B cell (primary cell): ENCODE measurements at regions not wholly inside any gene's neighbourhood (a gene's known extent, or its start where the extent isn't known, plus 50 kb on each side); places are given as distances from the start of the nearest gene placed in this dataset.

Experiments used
- ATAC-seq: fragments of 200-7000 bp; cut with Tn5 transposase; one replicate; pipeline ENCODE4 v1.10.0; 2021; ENCODE audit warnings: low read depth, mild to moderate bottlenecking, moderate number of reproducible peaks, moderate library complexity
- CTCF ChIA-PET: fragments of 350-600 bp; sonication (Branson Sonifier 250); formaldehyde crosslinking; loops from one replicate; lab custom pipeline; 2021; ENCODE audit warnings: antibody characterized with exemption, inconsistent platforms; lab: Charles Lee
- POLR2A ChIA-PET: fragments of 350-600 bp; sonication (Branson Sonifier 250); formaldehyde crosslinking; loops from one replicate; lab custom pipeline; 2021; ENCODE audit warnings: antibody characterized with exemption; lab: Charles Lee
- DNase-seq: peaks from one replicate; pipeline ENCODE4 v3.0.0; 2013
- H2AFZ ChIP-seq: 2 replicates; pipeline ENCODE4 v1.6.1; 2012; ENCODE audit warnings: mild to moderate bottlenecking, low read depth, low read length; ENCODE audit not compliant: insufficient read depth, poor library complexity, severe bottlenecking
- H3K27ac ChIP-seq, 2 donors: 1 replicate in 1 of 2; 2 replicates in 1 of 2; pipeline ENCODE4 v1.5.1; 2012 to 2013; ENCODE audit warnings: low read length in 2 of 2, mild to moderate bottlenecking in 2 of 2, moderate library complexity in 1 of 2
- H3K27me3 ChIP-seq, 4 experiments: fragments of 200-600 bp in 1 of 4; sonication (generic) in 1 of 4; replicated peaks in 1 of 4; 1 replicate in 2 of 4; 2 replicates in 2 of 4; pipeline versions ENCODE4 v1.6.1 to v1.7.0; 2013 to 2016; ENCODE audit warnings: low read length in 3 of 4, mild to moderate bottlenecking in 2 of 4, mixed read lengths in 1 of 4, moderate library complexity in 1 of 4; ENCODE audit not compliant: insufficient read depth in 4 of 4, control insufficient read depth in 3 of 4; ENCODE audit errors: control extremely low read depth in 1 of 4
- H3K36me3 ChIP-seq, 2 experiments: replicated peaks in 1 of 2; 1 replicate in 1 of 2; 2 replicates in 1 of 2; pipeline versions ENCODE4 v1.6.1 to v1.7.1; 2013; ENCODE audit warnings: low read length in 1 of 2; ENCODE audit not compliant: insufficient read depth in 2 of 2, control insufficient read depth in 1 of 2; ENCODE audit errors: control extremely low read depth in 1 of 2, extremely low read depth in 1 of 2
- H3K4me1 ChIP-seq, 2 donors: fragments of 200-600 bp in 1 of 2; sonication (generic) in 1 of 2; 1 replicate in 1 of 2; 2 replicates in 1 of 2; pipeline versions ENCODE4 v1.5.1 to v1.6.1; 2013 to 2017; ENCODE audit warnings: low read length in 2 of 2; ENCODE audit not compliant: control insufficient read depth in 2 of 2, insufficient read depth in 2 of 2
- H3K4me2 ChIP-seq: replicated peaks from 2 replicates; pipeline ENCODE3; 2012; ENCODE audit warnings: mild to moderate bottlenecking, low read depth, low read length; ENCODE audit not compliant: poor library complexity, severe bottlenecking
- H3K4me3 ChIP-seq, 5 experiments: fragments of 200-600 bp in 1 of 5; sonication (generic) in 1 of 5; 1 replicate in 3 of 5; 2 replicates in 2 of 5; pipeline versions ENCODE4 v1.5.1 to v1.7.0; 2011 to 2016; ENCODE audit warnings: low read length in 4 of 5, mild to moderate bottlenecking in 4 of 5, low read depth in 2 of 5, control low read depth in 1 of 5, moderate library complexity in 1 of 5; ENCODE audit not compliant: insufficient read depth in 1 of 5; ENCODE audit errors: control extremely low read depth in 1 of 5, extremely low read depth in 1 of 5
- H3K79me2 ChIP-seq: fragments of 200-600 bp; sonication (generic); one replicate; pipeline ENCODE4 v1.6.0; 2016; ENCODE audit warnings: low read length; ENCODE audit not compliant: control insufficient read depth, insufficient read depth
- H3K9ac ChIP-seq: fragments of 200-600 bp; sonication (generic); 2 replicates; pipeline ENCODE4 v1.6.1; 2017; ENCODE audit warnings: mild to moderate bottlenecking, low read length, moderate library complexity
- H3K9me3 ChIP-seq, 3 donors: one replicate each; pipeline versions ENCODE4 v1.6.1 to v1.7.1; 2013; ENCODE audit warnings: low read length in 2 of 3; ENCODE audit not compliant: control insufficient read depth in 2 of 3, insufficient read depth in 1 of 3; ENCODE audit errors: control extremely low read depth in 1 of 3
- H4K20me1 ChIP-seq: 2 replicates; pipeline ENCODE4 v1.6.0; 2012; ENCODE audit warnings: mild to moderate bottlenecking, low read length; ENCODE audit not compliant: insufficient read depth, control insufficient read depth, poor library complexity, severe bottlenecking
- H3K27ac Mint-ChIP-seq: one replicate; pipeline ENCODE4 v1.8.0; 2021; ENCODE audit warnings: mixed read lengths
- H3K27me3 Mint-ChIP-seq: one replicate; pipeline ENCODE4 v1.8.0; 2021; ENCODE audit warnings: mixed read lengths
- H3K4me1 Mint-ChIP-seq: one replicate; pipeline ENCODE4 v1.8.0; 2021; ENCODE audit warnings: mixed read lengths
- H3K4me3 Mint-ChIP-seq: one replicate; pipeline ENCODE4 v1.8.0; 2021; ENCODE audit warnings: mixed read lengths
- H3K9me3 Mint-ChIP-seq: one replicate; pipeline ENCODE4 v1.8.0; 2022; ENCODE audit warnings: mixed read lengths; ENCODE audit not compliant: insufficient read depth
- CTCF ChIP-seq: fragments of 200-600 bp; IDR thresholded peaks from one replicate; pipeline ENCODE4 v1.8.0; 2022; ENCODE audit warnings: antibody characterized with exemption, mild to moderate bottlenecking
- EZH2 ChIP-seq: IDR thresholded peaks from 2 replicates; pipeline ENCODE4 v1.6.1; 2012; ENCODE audit warnings: borderline replicate concordance, low read depth, mild to moderate bottlenecking, moderate library complexity, low read length; ENCODE audit not compliant: insufficient read depth, poor library complexity, severe bottlenecking
- WGBS: methylation state at CpG from one replicate; pipeline ENCODE4 v1.1.5; 2013; ENCODE audit warnings: missing lambda C conversion rate; ENCODE audit not compliant: insufficient coverage; 5-methylcytosine and 5-hydroxymethylcytosine counted together
- intact Hi-C: fragments of 100-400 bp; cut with micrococcal nuclease; formaldehyde crosslinking; loops from one replicate; pipeline ENCODE4 v1.10.0; 2022

DNA sequence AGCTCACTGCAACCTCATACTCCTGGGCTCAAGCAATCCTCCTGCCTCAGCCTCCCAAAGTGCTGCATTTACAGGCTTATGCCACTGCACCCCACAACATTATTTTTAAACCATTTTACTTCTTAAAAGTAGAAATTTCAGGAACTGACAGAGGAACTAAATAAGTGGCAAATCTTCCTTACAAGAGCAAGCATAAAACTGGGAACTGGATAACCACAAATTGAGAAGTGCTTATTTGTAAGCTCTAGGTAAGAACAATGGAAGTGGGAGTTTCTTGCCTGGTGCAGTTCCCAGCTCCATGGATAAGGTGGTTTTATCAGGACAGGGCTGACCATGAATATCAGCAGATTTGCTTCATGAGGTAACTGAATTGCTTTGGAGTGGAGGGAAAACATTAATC is 655.2 kb downstream of the DIPK2A start:
- ATAC-seq (no peak), DNase-seq (no peak)
- H3K36me3 ChIP-seq, result no peaks in the 10 kb centered on the region
- no peaks in the 10 kb centered on the region for H3K4me1 Mint-ChIP-seq
- POLR2A ChIA-PET, result no interaction called here
- H3K9me3 ChIP-seq, result no peaks in the 10 kb centered on the region
- H3K27me3 Mint-ChIP-seq, result no peaks in the 10 kb centered on the region
- H3K79me2 ChIP-seq, result no peaks in the 10 kb centered on the region
- intact Hi-C loops, result no loop called here
- TF ChIP-seq CTCF, result no peak
- no peak for TF ChIP-seq EZH2
- no peaks in the 10 kb centered on the region for H3K9me3 Mint-ChIP-seq
- H3K4me3 ChIP-seq, result no peak overlapping the region
- H3K27ac Mint-ChIP-seq, result no peak overlapping the region
- H3K27ac ChIP-seq, result no peak overlapping the region
- H3K27me3 ChIP-seq, result no peaks in the 10 kb centered on the region
- no peak overlapping the region for H3K9ac ChIP-seq
- H3K4me2 ChIP-seq, result no peak overlapping the region
- H3K4me3 Mint-ChIP-seq, result no peak overlapping the region
- no peaks in the 10 kb centered on the region for H4K20me1 ChIP-seq
- CTCF ChIA-PET, result no interaction called here
- H3K4me1 ChIP-seq, result no peaks in the 10 kb centered on the region
- H2AFZ ChIP-seq, result no peak overlapping the region

DNA sequence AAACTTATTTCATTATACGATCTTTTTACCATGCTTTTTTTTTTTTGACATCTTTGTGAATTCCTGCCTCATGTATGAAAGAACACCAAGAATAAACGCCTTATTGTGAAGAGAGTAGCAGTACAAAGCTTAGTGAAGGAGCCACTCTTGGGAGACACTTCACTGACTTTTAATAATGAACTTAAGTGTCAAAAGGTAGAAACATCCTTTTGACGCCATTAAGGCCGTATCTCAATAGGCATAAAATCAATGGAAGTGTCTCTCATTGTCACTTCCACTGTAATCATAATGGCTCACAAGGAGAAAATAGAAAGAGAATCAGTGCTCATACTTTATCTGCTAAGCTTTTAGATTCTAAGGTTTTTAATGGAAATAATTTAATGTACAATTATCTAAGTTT is 657.8 kb downstream of the DIPK2A start:
- WGBS, result no CpG with 5 or more reads among the region's 4 CpGs
- TF ChIP-seq EZH2 (no peak), CTCF (no peak)
- POLR2A ChIA-PET, result no interaction called here
- no peaks in the 10 kb centered on the region for H3K4me1 Mint-ChIP-seq
- ATAC-seq, result no peak
- Histone ChIP-seq H3K4me1 (no peaks in the 10 kb centered on the region), H3K4me2 (no peak overlapping the region), H4K20me1 (no peaks in the 10 kb centered on the region), H2AFZ (no peak overlapping the region), H3K4me3 (no peak overlapping the region), H3K9me3 (no peaks in the 10 kb centered on the region), H3K27ac (no peak overlapping the region), H3K9ac (no peak overlapping the region), H3K27me3 (no peaks in the 10 kb centered on the region), H3K36me3 (no peaks in the 10 kb centered on the region), H3K79me2 (no peaks in the 10 kb centered on the region)
- no peaks in the 10 kb centered on the region for H3K27me3 Mint-ChIP-seq
- H3K27ac Mint-ChIP-seq, result no peak overlapping the region
- H3K9me3 Mint-ChIP-seq, result no peaks in the 10 kb centered on the region
- DNase-seq, result no peak
- intact Hi-C loops, result no loop called here
- no peak overlapping the region for H3K4me3 Mint-ChIP-seq
- CTCF ChIA-PET, result no interaction called here
